NT2/D1 (cell line): ENCODE measurements at regions not wholly inside any gene's neighbourhood (a gene's known extent, or its start where the extent isn't known, plus 50 kb on each side); places are given as distances from the start of the nearest gene placed in this dataset.
"Not testable (repeated sequence)": the region's sequence is repeated elsewhere in the genome, so short reads cannot be mapped to it uniquely, and the experiment has no call there.

Experiments
- DNase-seq: peaks from one replicate; pipeline ENCODE4 v3.0.0-alpha.2; 2011; ENCODE audit warnings: low read depth, low spot score
- H3K27me3 ChIP-seq: 2 replicates; pipeline ENCODE4 v1.6.0; 2011; ENCODE audit warnings: mild to moderate bottlenecking; ENCODE audit not compliant: insufficient read length, insufficient read depth
- H3K36me3 ChIP-seq: 2 replicates; pipeline ENCODE4 v1.6.1; 2011; ENCODE audit warnings: mild to moderate bottlenecking, low read length, mixed read lengths; ENCODE audit not compliant: insufficient read depth, insufficient read length
- H3K4me1 ChIP-seq: 2 replicates; pipeline ENCODE4 v1.5.1; 2011; ENCODE audit not compliant: insufficient read depth, insufficient read length
- H3K4me3 ChIP-seq: 2 replicates; pipeline ENCODE4 v1.5.1; 2011; ENCODE audit warnings: low read depth; ENCODE audit not compliant: insufficient read length
- H3K9ac ChIP-seq: 2 replicates; pipeline ENCODE4 v1.6.0; 2011; ENCODE audit warnings: low read depth; ENCODE audit not compliant: insufficient read length
- H3K9me3 ChIP-seq: 2 replicates; pipeline ENCODE4 v1.5.1; 2011; ENCODE audit warnings: mild to moderate bottlenecking, low read length; ENCODE audit not compliant: insufficient read depth
- SUZ12 ChIP-seq: IDR thresholded peaks from 2 replicates; pipeline ENCODE4 v1.6.1; 2011; ENCODE audit not compliant: insufficient read length, insufficient read depth; ENCODE audit errors: extremely low read depth
- YY1 ChIP-seq: IDR thresholded peaks from 2 replicates; pipeline ENCODE4 v1.6.1; 2011; ENCODE audit not compliant: insufficient read length, insufficient read depth
- ZNF274 ChIP-seq: IDR thresholded peaks from 2 replicates; pipeline ENCODE4 v1.6.1; 2011; ENCODE audit warnings: mild to moderate bottlenecking, low read depth, low read length

DNA sequence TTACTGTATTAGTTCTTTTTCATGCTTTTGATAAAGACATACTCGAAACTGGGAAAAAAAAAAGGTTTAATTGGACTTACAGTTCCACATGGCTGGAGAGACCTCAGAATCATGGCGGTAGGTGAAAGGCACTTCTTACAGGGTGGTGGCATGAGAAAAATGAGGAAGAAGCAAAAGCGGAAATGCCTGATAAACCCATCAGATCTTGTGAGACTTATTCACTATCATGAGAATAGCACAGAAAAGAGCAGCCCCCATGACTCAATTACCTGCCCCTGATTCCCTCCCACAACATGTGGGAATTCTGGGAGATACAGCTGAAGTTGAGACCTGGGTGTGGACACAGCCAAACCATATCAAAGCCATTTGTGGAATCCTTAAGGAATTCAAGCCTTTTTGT is 1238.9 kb downstream of the ADGRL3 start:
- Histone ChIP-seq H3K36me3 (no peaks in the 10 kb centered on the region), H3K4me1 (no peaks in the 10 kb centered on the region), H3K4me3 (no peak overlapping the region), H3K9ac (no peak overlapping the region), H3K9me3 (no peaks in the 10 kb centered on the region), H3K27me3 (no peaks in the 10 kb centered on the region)
- DNase-seq: no peak
- no peak for TF ChIP-seq YY1
- no peak for TF ChIP-seq ZNF274
- TF ChIP-seq SUZ12: no peak

DNA sequence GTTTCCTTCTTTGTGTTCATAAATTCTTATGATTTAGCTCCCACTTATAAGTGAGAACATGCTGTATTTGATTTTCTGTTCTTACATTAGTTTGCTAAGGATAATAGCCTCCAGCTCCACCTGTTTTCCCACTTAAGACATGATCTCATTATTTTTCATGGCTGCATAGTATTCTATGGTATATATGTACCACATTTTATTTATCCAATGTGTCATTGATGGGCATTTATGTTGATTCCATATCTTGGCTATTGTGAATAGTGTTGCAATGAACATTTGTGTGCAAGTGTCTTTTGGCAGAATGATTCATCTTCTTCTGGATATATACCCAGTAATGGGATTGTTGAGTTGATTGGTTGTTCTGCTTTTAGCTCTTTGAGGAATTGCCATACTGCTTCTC is 1234.8 kb downstream of the ADGRL3 start:
- Histone ChIP-seq H3K27me3 (no peaks in the 10 kb centered on the region), H3K4me1 (no peaks in the 10 kb centered on the region), H3K36me3 (no peaks in the 10 kb centered on the region), H3K9me3 (no peaks in the 10 kb centered on the region; the same call in 1 of the 2 replicates), H3K9ac (no peak overlapping the region), H3K4me3 (no peak overlapping the region)
- no peak for DNase-seq
- no peak for TF ChIP-seq YY1

DNA sequence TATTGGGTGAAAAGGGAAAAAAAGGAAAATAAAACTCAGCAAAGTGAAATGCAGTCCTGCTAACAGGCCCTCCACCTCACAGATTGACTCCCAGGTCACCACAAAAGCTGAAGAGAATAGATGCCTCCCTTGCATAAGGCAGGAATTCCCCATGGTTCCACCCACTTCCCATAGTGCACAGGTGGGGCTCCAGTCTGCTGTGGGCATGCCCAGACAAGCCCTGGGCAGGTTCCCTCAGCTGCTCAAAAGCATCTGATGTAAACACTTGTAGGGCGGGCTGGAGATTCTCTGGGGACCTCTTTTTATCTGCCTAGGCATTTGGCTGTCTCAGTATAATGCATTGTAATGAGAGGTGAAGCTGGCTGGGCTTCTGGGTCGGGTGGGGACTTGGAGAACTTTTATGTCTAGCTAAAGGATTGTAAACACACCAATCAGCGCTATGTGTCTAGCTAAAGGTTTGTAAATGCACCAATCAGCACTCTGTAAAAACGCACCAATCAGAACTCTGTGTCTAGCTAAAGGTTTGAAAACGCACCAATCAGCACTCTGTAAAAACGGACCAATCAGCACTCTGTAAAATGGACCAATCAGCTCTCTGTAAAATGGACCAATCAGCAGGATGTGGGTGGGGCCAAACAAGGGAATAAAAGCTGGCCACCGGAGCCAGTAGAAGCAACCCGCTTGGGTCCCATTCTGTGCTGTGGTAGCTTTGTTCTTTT is 1231.5 kb downstream of the ADGRL3 start:
- not testable (repeated sequence) for H3K4me1 ChIP-seq, DNase-seq, H3K4me3 ChIP-seq, H3K27me3 ChIP-seq, H3K9me3 ChIP-seq, H3K36me3 ChIP-seq, H3K9ac ChIP-seq

DNA sequence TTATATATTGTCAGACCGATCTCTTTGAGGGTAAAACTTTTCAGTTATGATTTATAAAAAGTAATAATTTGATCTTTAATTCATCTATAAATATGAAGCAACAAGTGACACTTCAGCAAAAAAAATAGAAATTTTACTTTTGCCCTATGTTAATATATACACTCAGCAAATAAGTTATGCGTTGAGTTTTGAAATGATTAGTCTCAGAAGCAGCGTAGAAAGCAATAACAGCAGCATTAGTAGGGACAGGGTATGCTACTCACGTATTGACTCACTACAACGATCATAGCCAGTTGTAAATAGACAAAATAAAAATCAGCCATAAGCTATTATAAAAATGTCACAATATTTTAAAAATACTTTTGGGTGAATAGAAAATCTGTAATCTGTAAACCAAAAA is 1229.2 kb downstream of the ADGRL3 start:
- Histone ChIP-seq H3K4me1 (no peaks in the 10 kb centered on the region), H3K36me3 (no peaks in the 10 kb centered on the region), H3K27me3 (no peaks in the 10 kb centered on the region), H3K9ac (no peak overlapping the region), H3K4me3 (no peak overlapping the region), H3K9me3 (no peaks in the 10 kb centered on the region; the same call in 1 of the 2 replicates)
- TF ChIP-seq ZNF274: no peak
- TF ChIP-seq SUZ12: no peak
- no peak for TF ChIP-seq YY1
- no peak for DNase-seq

DNA sequence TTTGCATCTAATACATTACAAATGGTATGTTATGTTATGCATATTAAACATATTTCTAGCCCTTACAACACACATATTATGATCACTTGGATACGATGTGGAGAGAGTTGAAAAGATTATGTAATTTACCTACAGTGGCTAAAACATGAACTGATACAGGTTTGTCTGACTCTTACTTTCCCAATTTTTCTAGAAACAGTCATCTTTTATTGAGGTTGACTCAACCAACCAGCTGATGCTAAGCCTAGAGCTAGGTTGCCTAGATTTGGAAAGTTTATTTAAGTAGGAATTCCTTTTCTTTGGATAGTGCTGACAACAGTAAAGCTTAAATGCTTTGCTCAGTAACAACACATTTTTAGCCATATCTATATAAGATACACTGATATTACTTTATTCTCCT is 1215.1 kb downstream of the ADGRL3 start:
- H3K27me3 ChIP-seq: no peaks in the 10 kb centered on the region
- H3K9me3 ChIP-seq: no peaks in the 10 kb centered on the region
- no peak for DNase-seq

DNA sequence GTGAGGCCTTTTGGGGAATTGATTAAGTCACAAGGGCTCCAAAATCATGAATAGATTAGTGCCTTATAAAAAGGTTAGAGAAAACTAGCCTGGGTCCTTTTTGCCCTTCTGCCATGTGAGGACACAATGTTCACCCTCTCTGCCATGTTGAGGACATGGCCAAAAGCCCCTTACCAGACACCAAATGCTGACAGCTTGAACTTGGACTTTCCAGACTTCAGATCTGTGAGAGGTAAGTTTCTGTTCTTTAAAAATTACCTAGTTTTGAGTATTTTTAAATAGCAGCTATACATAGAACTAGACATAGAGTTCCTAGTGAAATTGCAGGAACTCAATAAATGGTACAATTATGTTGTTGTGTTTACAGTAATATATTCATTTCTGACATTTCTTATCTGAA is 1214.4 kb downstream of the ADGRL3 start:
- Histone ChIP-seq H3K4me3 (no peak overlapping the region), H3K4me1 (no peaks in the 10 kb centered on the region), H3K27me3 (no peaks in the 10 kb centered on the region), H3K9me3 (no peaks in the 10 kb centered on the region), H3K9ac (no peak overlapping the region), H3K36me3 (no peaks in the 10 kb centered on the region)
- TF ChIP-seq YY1: no peak
- TF ChIP-seq ZNF274: no peak
- no peak for TF ChIP-seq SUZ12
- no peak for DNase-seq

More for the DNA sequence above, 1215.1 kb downstream of the ADGRL3 start:
- Histone ChIP-seq H3K4me1 (no peaks in the 10 kb centered on the region), H3K36me3 (no peaks in the 10 kb centered on the region), H3K9ac (no peak overlapping the region), H3K4me3 (no peak overlapping the region)
- TF ChIP-seq YY1: no peak

DNA sequence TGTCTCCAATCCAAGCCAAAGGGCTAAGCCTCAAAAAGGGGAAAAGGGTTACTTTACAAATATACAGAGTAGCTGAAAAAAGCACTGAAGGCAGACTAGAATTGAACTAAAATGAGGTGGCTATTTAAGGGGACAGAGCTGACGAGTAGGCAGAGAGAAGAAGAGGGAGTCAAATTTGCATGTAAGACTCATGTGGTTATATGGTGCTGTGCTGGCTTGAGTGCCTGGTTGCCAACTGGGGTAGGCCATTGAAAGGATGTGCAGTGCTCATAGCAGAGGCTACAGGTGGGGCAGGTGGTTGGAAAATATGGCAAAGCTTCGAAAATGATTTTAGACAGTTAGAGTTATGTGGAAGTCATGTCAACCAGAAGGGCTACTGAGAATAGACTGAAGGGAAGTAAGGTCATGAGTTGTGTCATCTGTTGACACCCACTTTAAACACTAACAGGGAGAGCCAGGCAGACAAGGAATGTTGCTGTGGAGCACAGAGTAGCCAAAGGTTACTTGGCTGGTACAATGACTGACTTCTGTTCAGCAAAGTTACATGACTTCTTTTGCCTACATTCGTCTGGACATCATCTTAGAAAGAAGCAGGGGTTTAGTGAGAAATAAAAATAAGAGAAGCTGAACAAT is 1210.4 kb downstream of the ADGRL3 start:
- no peak overlapping the region for H3K9ac ChIP-seq
- no peaks in the 10 kb centered on the region for H3K4me1 ChIP-seq
- DNase-seq: no peak
- no peaks in the 10 kb centered on the region for H3K27me3 ChIP-seq
- TF ChIP-seq YY1 (no peak), SUZ12 (no peak), ZNF274 (no peak)
- no peaks in the 10 kb centered on the region for H3K36me3 ChIP-seq
- no peaks in the 10 kb centered on the region for H3K9me3 ChIP-seq
- no peak overlapping the region for H3K4me3 ChIP-seq
